ENCODE measurements at regions not wholly inside any gene's neighbourhood (a gene's known extent, or its start where the extent isn't known, plus 50 kb on each side); places are given as distances from the start of the nearest gene placed in this dataset.

GRCh38 chr14:54166049-54166950 is 209.7 kb upstream of the BMP4 start:
- H3K36me3 Mint-ChIP-seq: no peaks in the 10 kb centered on the region
- DNase-seq (ENCODE audit: extremely low spot score, unreplicated experiment): no peak
- H3K27me3 Mint-ChIP-seq: peaks cover 3% of the 10 kb centered on the region
- no peaks in the 10 kb centered on the region for H3K9me3 Mint-ChIP-seq
- no peak overlapping the region for H3K27ac Mint-ChIP-seq
- TF ChIP-seq CTCF (conservative IDR thresholded peaks at IDR 0.05): no peak
- H3K4me3 Mint-ChIP-seq: no peak overlapping the region
- peaks cover 6% of the 10 kb centered on the region for H3K4me1 Mint-ChIP-seq (ENCODE audit: unreplicated experiment)

- Mint-ChIP-seq H3K27me3 (peaks cover 3% of the 10 kb centered on the region), H3K36me3 (no peaks in the 10 kb centered on the region), H3K4me3 (no peak overlapping the region), H3K27ac (no peak overlapping the region), H3K4me1 (ENCODE audit: unreplicated experiment) (peaks cover 9% of the 10 kb centered on the region), H3K9me3 (no peaks in the 10 kb centered on the region)
- TF ChIP-seq CTCF (conservative IDR thresholded peaks at IDR 0.05): no peak
- no peak for DNase-seq (ENCODE audit: extremely low spot score, unreplicated experiment)
Measured at GRCh38 chr14:54168489-54168888, 211.9 kb upstream of the BMP4 start.

- no peak overlapping the region for H3K4me3 Mint-ChIP-seq
- H3K27me3 Mint-ChIP-seq: peaks cover 3% of the 10 kb centered on the region
- no peaks in the 10 kb centered on the region for H3K36me3 Mint-ChIP-seq
- peaks cover 17% of the 10 kb centered on the region for H3K4me1 Mint-ChIP-seq (ENCODE audit: unreplicated experiment)
- no peaks in the 10 kb centered on the region for H3K9me3 Mint-ChIP-seq
- no peak for TF ChIP-seq CTCF (conservative IDR thresholded peaks at IDR 0.05)
- DNase-seq (ENCODE audit: extremely low spot score, unreplicated experiment): no peak
- H3K27ac Mint-ChIP-seq: no peak overlapping the region
Measured at GRCh38 chr14:54169254-54169924, 212.8 kb upstream of the BMP4 start.

GRCh38 chr14:54170301-54170700 is 213.7 kb upstream of the BMP4 start:
- Mint-ChIP-seq H3K27me3 (peaks cover 3% of the 10 kb centered on the region), H3K9me3 (no peaks in the 10 kb centered on the region), H3K4me3 (no peak overlapping the region), H3K27ac (no peak overlapping the region), H3K36me3 (no peaks in the 10 kb centered on the region), H3K4me1 (ENCODE audit: unreplicated experiment) (peaks cover 21% of the 10 kb centered on the region)
- TF ChIP-seq CTCF (conservative IDR thresholded peaks at IDR 0.05): no peak
- no peak for DNase-seq (ENCODE audit: extremely low spot score, unreplicated experiment)

- peaks cover 23% of the 10 kb centered on the region for H3K4me1 Mint-ChIP-seq (ENCODE audit: unreplicated experiment)
Measured at GRCh38 chr14:54172114-54172513, 215.5 kb upstream of the BMP4 start.

More at GRCh38 chr14:54172114-54172513, 215.5 kb upstream of the BMP4 start:
- peaks cover 5% of the 10 kb centered on the region for H3K27me3 Mint-ChIP-seq
- no peak for TF ChIP-seq CTCF (conservative IDR thresholded peaks at IDR 0.05)
- no peak for DNase-seq (ENCODE audit: extremely low spot score, unreplicated experiment)
- no peak overlapping the region for H3K27ac Mint-ChIP-seq
- no peaks in the 10 kb centered on the region for H3K9me3 Mint-ChIP-seq
- no peaks in the 10 kb centered on the region for H3K36me3 Mint-ChIP-seq
- no peak overlapping the region for H3K4me3 Mint-ChIP-seq
